DMS53 treated with DMSO at 0.1 percent for 48 hours (cell line): ENCODE measurements at regions not wholly inside any gene's neighbourhood (a gene's known extent, or its start where the extent isn't known, plus 50 kb on each side); places are given as distances from the start of the nearest gene placed in this dataset.
"Not testable (repeated sequence)": the region's sequence is repeated elsewhere in the genome, so short reads cannot be mapped to it uniquely, and the experiment has no call there.

Experiments used
- DNase-seq: peaks from one replicate; lab custom pipeline; 2025; ENCODE audit not compliant: unreplicated experiment; lab: John Stamatoyannopoulos, UW

- no peak for DNase-seq
Observed at GRCh38 chr1:94362466-94363058, 55.6 kb upstream of the ABCD3 start.

- no peak for DNase-seq
Observed at GRCh38 chr1:94358630-94359599, 59.3 kb upstream of the ABCD3 start.

GRCh38 chr1:94357661-94358060 is 60.5 kb upstream of the ABCD3 start:
- no peak for DNase-seq

- no peak for DNase-seq
Observed at GRCh38 chr1:94355485-94355980, 62.7 kb upstream of the ABCD3 start.

- no peak for DNase-seq
Observed at GRCh38 chr1:94351481-94351880, 66.7 kb upstream of the ABCD3 start.

- DNase-seq = no peak
Observed at GRCh38 chr1:94350350-94350924, 67.8 kb upstream of the ABCD3 start.

- no peak for DNase-seq
Observed at GRCh38 chr1:94349853-94350252, 68.3 kb upstream of the ABCD3 start.

GRCh38 chr1:94348386-94348785 is 69.8 kb upstream of the ABCD3 start:
- not testable (repeated sequence) for DNase-seq

GRCh38 chr1:94345148-94345721 is 73.0 kb upstream of the ABCD3 start:
- no peak for DNase-seq

- no peak for DNase-seq
Observed at GRCh38 chr1:94342416-94342815, 75.8 kb upstream of the ABCD3 start.

- no peak for DNase-seq
Observed at GRCh38 chr1:94339206-94339927, 78.8 kb upstream of the ABCD3 start.

- DNase-seq = no peak
Observed at GRCh38 chr1:94336991-94337390, 81.2 kb upstream of the ABCD3 start.

GRCh38 chr1:94335950-94336349 is 82.2 kb upstream of the ABCD3 start:
- peak; percentile 98 for DNase-seq

- no peak for DNase-seq
Observed at GRCh38 chr1:94335447-94335846, 82.7 kb upstream of the ABCD3 start.

- DNase-seq = no peak
Observed at GRCh38 chr1:94334764-94335163, 83.4 kb upstream of the ABCD3 start.

- peak; percentile 95 for DNase-seq
Observed at GRCh38 chr1:94332952-94333351, 85.2 kb upstream of the ABCD3 start.

GRCh38 chr1:94332516-94332915 is 85.7 kb upstream of the ABCD3 start:
- no peak for DNase-seq

GRCh38 chr1:94329986-94330385 is 88.2 kb upstream of the ABCD3 start:
- DNase-seq = no peak

- DNase-seq = no peak
Observed at GRCh38 chr1:94329276-94329675, 88.9 kb upstream of the ABCD3 start.

- no peak for DNase-seq
Observed at GRCh38 chr1:94327001-94327690, 89.8 kb upstream of the ARHGAP29 start.
